ENCODE measurements at regions not wholly inside any gene's neighbourhood (a gene's known extent, or its start where the extent isn't known, plus 50 kb on each side); places are given as distances from the start of the nearest gene placed in this dataset.
A peak's percentile ranks its signal among the peaks of the same experiment; 100 is the strongest.
"Not testable (repeated sequence)": the region's sequence is repeated elsewhere in the genome, so short reads cannot be mapped to it uniquely, and the experiment has no call there.

DNA sequence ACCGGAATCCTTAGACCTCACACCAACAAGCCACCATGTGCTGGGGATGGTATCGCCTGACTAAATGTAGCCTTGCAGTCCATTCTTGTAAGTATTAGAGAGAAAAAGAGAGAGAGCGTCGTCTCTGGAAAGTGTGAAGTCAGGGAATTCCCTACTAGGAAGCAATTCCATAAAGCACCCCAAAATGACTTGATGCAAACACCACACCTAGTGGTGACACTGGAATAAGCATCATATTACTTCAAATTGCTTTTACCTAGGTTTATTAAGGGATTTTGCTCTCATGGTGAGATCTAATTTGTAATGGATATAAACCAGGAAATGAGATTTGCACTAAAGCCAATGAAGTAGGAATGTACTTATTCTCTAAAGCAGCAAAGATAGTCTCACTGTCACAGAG lies 111.4 kb upstream of the METTL9 start:
- H3K4me3 ChIP-seq (ENCODE audit: low read length); H3K4me1 Mint-ChIP-seq; CTCF ChIA-PET; DNase-seq; H3K36me3 Mint-ChIP-seq; H3K27ac Mint-ChIP-seq; H3K27ac ChIP-seq (ENCODE audit: low read depth, low read length); intact Hi-C loops (cut with micrococcal nuclease); H3K4me1 ChIP-seq (ENCODE audit: control insufficient read depth in 2 of 2, insufficient read depth in 2 of 2, low read length in 2 of 2); H3K4me3 Mint-ChIP-seq; ATAC-seq; POLR2A ChIA-PET; H3K9me3 Mint-ChIP-seq; H3K27me3 Mint-ChIP-seq; H3K9me3 ChIP-seq (ENCODE audit: control insufficient read depth in 2 of 3, low read length in 3 of 3); H3K36me3 ChIP-seq (ENCODE audit: control insufficient read depth in 2 of 3, insufficient read depth in 3 of 3, low read length in 3 of 3); H3K27me3 ChIP-seq (ENCODE audit: control insufficient read depth in 2 of 2, insufficient read depth in 2 of 2, low read length in 2 of 2): not testable (repeated sequence)

DNA sequence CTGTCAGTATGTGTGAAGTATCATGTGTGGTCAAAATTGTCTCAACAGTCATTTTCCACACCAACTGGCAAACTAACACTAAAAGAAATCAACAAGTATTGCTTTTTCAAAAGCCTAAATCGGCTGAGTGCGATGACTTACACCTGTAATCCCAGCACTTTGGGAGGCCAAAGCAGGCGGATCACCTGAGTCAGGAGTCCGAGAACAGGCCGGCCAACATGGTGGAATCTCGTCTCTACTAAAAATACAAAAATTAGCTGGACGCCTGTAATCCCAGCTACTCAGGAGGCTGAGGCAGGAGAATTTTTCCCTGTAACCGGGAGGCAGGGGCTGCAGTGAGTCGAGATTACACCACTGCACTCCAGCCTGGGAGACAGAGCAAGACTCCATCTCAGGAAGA lies 100.3 kb upstream of the METTL9 start:
- H3K27me3 Mint-ChIP-seq; H3K36me3 Mint-ChIP-seq; H3K9me3 ChIP-seq (ENCODE audit: control insufficient read depth in 2 of 3, low read length in 3 of 3); H3K4me1 ChIP-seq (ENCODE audit: control insufficient read depth in 2 of 2, insufficient read depth in 2 of 2, low read length in 2 of 2); DNase-seq; H3K4me3 ChIP-seq (ENCODE audit: low read length); H3K27me3 ChIP-seq (ENCODE audit: control insufficient read depth in 2 of 2, insufficient read depth in 2 of 2, low read length in 2 of 2); H3K36me3 ChIP-seq (ENCODE audit: control insufficient read depth in 2 of 3, insufficient read depth in 3 of 3, low read length in 3 of 3); ATAC-seq; H3K9me3 Mint-ChIP-seq; H3K4me3 Mint-ChIP-seq; H3K27ac Mint-ChIP-seq; H3K27ac ChIP-seq (ENCODE audit: low read depth, low read length); CTCF ChIA-PET; POLR2A ChIA-PET; intact Hi-C loops (cut with micrococcal nuclease): not testable (repeated sequence)
- peaks cover 0 to 14% (median 6%) of the 10 kb centered on the region in 7 donors for H3K4me1 Mint-ChIP-seq

GRCh38 chr16:21501223-21501868 lies 98.0 kb upstream of the METTL9 start:
- H3K27me3 Mint-ChIP-seq, result not testable (repeated sequence)
- DNase-seq, result peak; percentile 51 to 88 (median 77)
- peaks cover 4 to 18% (median 10%) of the 10 kb centered on the region in 7 donors for H3K4me1 Mint-ChIP-seq

GRCh38 chr16:21501869-21502667 lies 97.3 kb upstream of the METTL9 start:
- Mint-ChIP-seq H3K36me3 (peaks cover 0 to 7% (median 0%) of the 10 kb centered on the region in 5 donors), H3K4me1 (peaks cover 11 to 26% (median 16%) of the 10 kb centered on the region in 7 donors), H3K27ac (peak overlapping the region; percentile 71 to 93 (median 89)), H3K27me3 (no peaks in the 10 kb centered on the region), H3K4me3 (peak overlapping the region; percentile 76 to 94 (median 86)), H3K9me3 (no peaks in the 10 kb centered on the region)
- POLR2A ChIA-PET, result no interaction called here
- Histone ChIP-seq H3K36me3 (ENCODE audit: control insufficient read depth in 2 of 3, insufficient read depth in 3 of 3, low read length in 3 of 3) (peaks cover 0 to 5% (median 0%) of the 10 kb centered on the region in 3 experiments), H3K4me3 (ENCODE audit: low read length) (peak overlapping the region; percentile 91), H3K27ac (ENCODE audit: low read depth, low read length) (peak overlapping the region; percentile 92), H3K4me1 (ENCODE audit: control insufficient read depth in 2 of 2, insufficient read depth in 2 of 2, low read length in 2 of 2) (peaks cover 4 to 7% of the 10 kb centered on the region in 2 donors), H3K9me3 (ENCODE audit: control insufficient read depth in 2 of 3, low read length in 3 of 3) (no peaks in the 10 kb centered on the region), H3K27me3 (ENCODE audit: control insufficient read depth in 2 of 2, insufficient read depth in 2 of 2, low read length in 2 of 2) (no peaks in the 10 kb centered on the region)
- DNase-seq, result peak; percentile 85 to 99 (median 96)
- CTCF ChIA-PET, result no interaction called here
- ATAC-seq, result peak; percentile 90
- intact Hi-C loops (cut with micrococcal nuclease), result loop anchor here (10.0 kb wide), 4 partner anchors 53 to 1977 kb away; partner anchors contain the start of genes CCP110 (in 1 of the 2), GDE1 (in 1 of the 2), POLR3E (in 1 of the 2) and UQCRC2 (in 1 of the 2)

More at GRCh38 chr16:21501223-21501868, 98.0 kb upstream of the METTL9 start:
- H3K4me1 ChIP-seq (ENCODE audit: control insufficient read depth in 2 of 2, insufficient read depth in 2 of 2, low read length in 2 of 2); H3K36me3 ChIP-seq (ENCODE audit: control insufficient read depth in 2 of 3, insufficient read depth in 3 of 3, low read length in 3 of 3); POLR2A ChIA-PET; CTCF ChIA-PET; H3K36me3 Mint-ChIP-seq; H3K9me3 Mint-ChIP-seq; H3K4me3 ChIP-seq (ENCODE audit: low read length); H3K27me3 ChIP-seq (ENCODE audit: control insufficient read depth in 2 of 2, insufficient read depth in 2 of 2, low read length in 2 of 2); H3K9me3 ChIP-seq (ENCODE audit: control insufficient read depth in 2 of 3, low read length in 3 of 3): not testable (repeated sequence)
- H3K27ac ChIP-seq (ENCODE audit: low read depth, low read length), result peak overlapping the region; percentile 92
- intact Hi-C loops (cut with micrococcal nuclease), result loop anchor here (10.0 kb wide), 4 partner anchors 53 to 1977 kb away; partner anchors contain the start of genes CCP110 (in 1 of the 2), GDE1 (in 1 of the 2), POLR3E (in 1 of the 2) and UQCRC2 (in 1 of the 2)
- peak overlapping the region; percentile 82 to 93 (median 90) for H3K27ac Mint-ChIP-seq
- peak; percentile 73 for ATAC-seq
- peak overlapping the region; percentile 76 to 94 (median 90) for H3K4me3 Mint-ChIP-seq

DNA sequence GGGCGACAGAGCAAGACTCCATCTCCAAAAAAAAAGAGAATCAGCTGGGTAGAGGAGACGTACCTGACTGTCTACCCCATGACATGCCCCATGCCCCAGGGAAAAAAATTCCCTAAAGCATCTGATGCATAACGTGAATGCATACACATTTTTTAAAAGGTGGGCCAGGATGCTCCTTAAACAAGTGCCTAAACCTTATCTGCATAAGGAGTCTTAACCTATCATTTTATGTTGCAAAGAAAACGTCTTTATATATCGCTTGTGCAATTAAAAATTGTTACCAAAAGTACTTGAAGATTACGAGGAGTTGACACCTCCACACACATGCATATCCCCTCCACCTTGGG lies 95.8 kb upstream of the METTL9 start:
- Mint-ChIP-seq H3K36me3 (peaks cover 0 to 15% (median 0%) of the 10 kb centered on the region in 5 donors), H3K27ac (peak overlapping the region; percentile 3 to 93 (median 59)), H3K4me1 (peaks cover 24 to 40% (median 31%) of the 10 kb centered on the region in 7 donors), H3K4me3 (peak overlapping the region; percentile 18 to 91 (median 45))
- peaks cover 9 to 13% of the 10 kb centered on the region in 2 donors for H3K4me1 ChIP-seq (ENCODE audit: control insufficient read depth in 2 of 2, insufficient read depth in 2 of 2, low read length in 2 of 2)
- H3K4me3 ChIP-seq (ENCODE audit: low read length); H3K9me3 ChIP-seq (ENCODE audit: control insufficient read depth in 2 of 3, low read length in 3 of 3); CTCF ChIA-PET; H3K27ac ChIP-seq (ENCODE audit: low read depth, low read length); H3K27me3 Mint-ChIP-seq; H3K36me3 ChIP-seq (ENCODE audit: control insufficient read depth in 2 of 3, insufficient read depth in 3 of 3, low read length in 3 of 3); ATAC-seq; H3K27me3 ChIP-seq (ENCODE audit: control insufficient read depth in 2 of 2, insufficient read depth in 2 of 2, low read length in 2 of 2); POLR2A ChIA-PET; H3K9me3 Mint-ChIP-seq: not testable (repeated sequence)
- peak in 3 of 9 donors; percentile 0 to 20 (median 4) for DNase-seq
- intact Hi-C loops (cut with micrococcal nuclease), result loop anchor here (10.0 kb wide), 4 partner anchors 51 to 1979 kb away; partner anchors contain the start of genes CCP110 (in 1 of the 2), GDE1 (in 1 of the 2), POLR3E (in 1 of the 2) and UQCRC2 (in 1 of the 2)

DNA sequence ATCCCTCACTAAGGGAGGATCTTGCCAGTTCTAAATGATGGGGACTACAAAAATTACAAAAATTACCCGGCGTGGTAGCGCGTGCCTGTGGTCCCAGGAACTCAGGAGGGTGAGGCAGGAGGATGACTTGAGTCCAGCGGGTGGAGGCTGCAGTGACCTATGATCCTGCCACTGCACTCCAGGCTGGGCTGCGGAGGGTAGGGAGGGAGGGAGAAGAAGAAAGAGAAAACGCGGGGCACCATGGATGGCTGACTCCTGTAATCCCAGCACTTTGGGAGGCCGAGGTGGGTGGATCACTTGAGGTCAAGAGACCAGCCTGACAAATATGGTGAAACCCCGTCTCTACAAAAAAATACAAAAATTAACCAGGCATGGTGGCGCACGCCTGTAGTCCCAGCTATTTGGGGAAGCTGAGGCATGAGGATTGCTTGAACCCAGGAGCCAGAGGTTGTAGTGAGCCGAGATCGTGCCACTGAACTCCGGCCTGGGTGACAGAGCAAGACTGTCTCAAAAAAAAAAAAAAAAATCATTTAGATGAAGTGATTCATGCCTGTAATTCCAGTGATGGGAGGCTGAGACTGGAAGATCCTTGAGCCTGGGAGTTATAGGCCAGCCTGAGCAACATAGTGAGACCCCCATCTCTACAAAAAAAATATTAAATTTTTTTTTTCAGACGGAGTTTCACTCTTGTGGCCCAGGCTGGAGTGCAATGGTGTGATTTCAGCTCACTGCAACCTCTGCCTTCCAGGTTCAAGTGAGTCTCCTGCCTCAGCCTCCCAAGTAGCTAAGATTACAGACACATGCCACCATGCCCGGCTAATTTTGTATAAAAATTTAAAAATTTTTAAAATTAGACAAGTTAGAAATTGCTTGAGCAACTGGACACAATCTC lies 95.2 kb upstream of the METTL9 start:
- peaks cover 26 to 46% (median 37%) of the 10 kb centered on the region in 7 donors for H3K4me1 Mint-ChIP-seq
- peak overlapping the region in 8 of 10 donors; percentile 18 to 91 (median 38) for H3K4me3 Mint-ChIP-seq
- peak in 3 of 9 donors; percentile 1 to 20 (median 5) for DNase-seq
- H3K27me3 ChIP-seq (ENCODE audit: control insufficient read depth in 2 of 2, insufficient read depth in 2 of 2, low read length in 2 of 2); H3K27me3 Mint-ChIP-seq; POLR2A ChIA-PET; H3K9me3 Mint-ChIP-seq; ATAC-seq; CTCF ChIA-PET; H3K4me3 ChIP-seq (ENCODE audit: low read length); H3K36me3 ChIP-seq (ENCODE audit: control insufficient read depth in 2 of 3, insufficient read depth in 3 of 3, low read length in 3 of 3); H3K9me3 ChIP-seq (ENCODE audit: control insufficient read depth in 2 of 3, low read length in 3 of 3): not testable (repeated sequence)
- intact Hi-C loops (cut with micrococcal nuclease), result loop anchor here (10.0 kb wide), 4 partner anchors 51 to 1979 kb away; partner anchors contain the start of genes CCP110 (in 1 of the 2), GDE1 (in 1 of the 2), POLR3E (in 1 of the 2) and UQCRC2 (in 1 of the 2)
- peaks cover 9 to 13% of the 10 kb centered on the region in 2 donors for H3K4me1 ChIP-seq (ENCODE audit: control insufficient read depth in 2 of 2, insufficient read depth in 2 of 2, low read length in 2 of 2)
- H3K27ac Mint-ChIP-seq, result peak overlapping the region; percentile 3 to 93 (median 59)
- H3K36me3 Mint-ChIP-seq, result peaks cover 0 to 17% (median 0%) of the 10 kb centered on the region in 5 donors
- H3K27ac ChIP-seq (ENCODE audit: low read depth, low read length), result peak overlapping the region; percentile 29
